ENCODE measurements at regions not wholly inside any gene's neighbourhood (a gene's known extent, or its start where the extent isn't known, plus 50 kb on each side); places are given as distances from the start of the nearest gene placed in this dataset.

DNA sequence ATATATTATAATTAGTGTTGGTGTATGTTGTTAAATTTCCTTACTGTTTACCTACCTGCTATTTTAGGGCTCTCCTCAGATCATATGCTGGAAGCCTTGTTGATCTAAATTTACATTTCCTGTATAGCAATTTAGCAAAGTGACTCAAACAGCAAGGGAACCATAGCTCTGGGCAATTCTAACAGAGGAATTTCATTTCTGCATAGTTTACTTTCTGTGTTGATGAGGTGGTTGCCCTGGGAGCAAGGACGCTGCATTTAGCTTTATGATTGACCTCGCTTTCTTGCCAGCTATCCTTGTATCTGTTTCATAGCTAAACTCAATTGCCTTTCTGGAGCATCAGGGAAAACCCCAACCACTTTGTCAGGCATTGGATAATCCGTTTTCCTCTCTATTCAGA, 810.8 kb downstream of the GRIK2 start:
- H3K27ac ChIP-seq (ENCODE audit: insufficient read depth, low read length): no peak overlapping the region
- intact Hi-C loops (cut with micrococcal nuclease): no loop called here
- H2AK9ac ChIP-seq (replicated peaks; ENCODE audit: low read depth, low read length, poor library complexity): no peak overlapping the region
- H3K27me3 ChIP-seq (ENCODE audit: control insufficient read depth, insufficient read depth, low read length): no peaks in the 10 kb centered on the region
- CTCF ChIA-PET: no interaction called here
- H2BK20ac ChIP-seq (ENCODE audit: low read depth, low read length): no peak overlapping the region
- H3K9me1 ChIP-seq (ENCODE audit: insufficient read depth, low read length): no peaks in the 10 kb centered on the region
- POLR2A ChIA-PET (ENCODE audit: unreplicated experiment): no interaction called here
- H2AK5ac ChIP-seq (ENCODE audit: low read depth, low read length): no peak overlapping the region
- dilution Hi-C loops (cut with HindIII; ENCODE audit: low sequenced_read_pairs, unreplicated experiment): no loop called here
- no peak overlapping the region for H3K56ac ChIP-seq (ENCODE audit: extremely low read depth, insufficient read depth, low read length)
- H3K4me2 ChIP-seq (ENCODE audit: low read depth, low read length): no peak overlapping the region
- no peak overlapping the region for H4K5ac ChIP-seq (ENCODE audit: low read depth, low read length)
- no peaks in the 10 kb centered on the region for H4K20me1 ChIP-seq (ENCODE audit: insufficient read depth, low read length)
- H3K36me3 ChIP-seq (ENCODE audit: control insufficient read depth, insufficient read depth, low read length): no peaks in the 10 kb centered on the region
- H4K91ac ChIP-seq (ENCODE audit: insufficient read depth, low read depth, low read length): no peak overlapping the region
- WGBS, 2 experiments (ENCODE audit: extremely low coverage in 2 of 2, insufficient read length in 1 of 2): no CpG with 5 or more reads among the region's 3 CpGs
- no peak overlapping the region for H3K23ac ChIP-seq (ENCODE audit: low read depth, low read length)
- H3K4me3 ChIP-seq (ENCODE audit: insufficient read depth, low read depth, low read length): no peak overlapping the region
- no peak overlapping the region for H3K18ac ChIP-seq (ENCODE audit: low read depth, low read length)
- TF ChIP-seq MXI1 (IDR thresholded peaks at IDR 0.05; ENCODE audit: borderline replicate concordance, low read depth, low read length): no peak
- TF ChIP-seq CHD1 (IDR thresholded peaks at IDR 0.05; ENCODE audit: low read depth, low read length): no peak
- TF ChIP-seq, protein P1, sequence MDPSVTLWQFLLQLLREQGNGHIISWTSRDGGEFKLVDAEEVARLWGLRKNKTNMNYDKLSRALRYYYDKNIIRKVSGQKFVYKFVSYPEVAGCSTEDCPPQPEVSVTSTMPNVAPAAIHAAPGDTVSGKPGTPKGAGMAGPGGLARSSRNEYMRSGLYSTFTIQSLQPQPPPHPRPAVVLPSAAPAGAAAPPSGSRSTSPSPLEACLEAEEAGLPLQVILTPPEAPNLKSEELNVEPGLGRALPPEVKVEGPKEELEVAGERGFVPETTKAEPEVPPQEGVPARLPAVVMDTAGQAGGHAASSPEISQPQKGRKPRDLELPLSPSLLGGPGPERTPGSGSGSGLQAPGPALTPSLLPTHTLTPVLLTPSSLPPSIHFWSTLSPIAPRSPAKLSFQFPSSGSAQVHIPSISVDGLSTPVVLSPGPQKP (IDR thresholded peaks at IDR 0.05; ENCODE audit: borderline replicate concordance, low read depth, low read length): no peak
- no peak for TF ChIP-seq BHLHE40 (IDR thresholded peaks at IDR 0.05; ENCODE audit: low read depth, low read length)
- TF ChIP-seq FOS (IDR thresholded peaks at IDR 0.05; ENCODE audit: low read depth, low read length): no peak
- TF ChIP-seq NFE2L2 (IDR thresholded peaks at IDR 0.05; ENCODE audit: low read depth, low read length): no peak
- no peak for TF ChIP-seq RAD21 (IDR thresholded peaks at IDR 0.05; ENCODE audit: low read length)
- no peak for TF ChIP-seq RFX5 (IDR thresholded peaks at IDR 0.05; ENCODE audit: low read depth, low read length)
- H2AFZ ChIP-seq (replicated peaks; ENCODE audit: low read length, poor library complexity): no peak overlapping the region
- ATAC-seq (ENCODE audit: low read depth) (no peak), DNase-seq (no peak)
- no peak overlapping the region for H4K8ac ChIP-seq (ENCODE audit: low read depth in 2 of 2, low read length in 2 of 2)
- H3K14ac ChIP-seq (replicated peaks; ENCODE audit: low read depth, low read length): no peak overlapping the region
- H3K4me1 ChIP-seq (ENCODE audit: control insufficient read depth, insufficient read depth, low read length): no peaks in the 10 kb centered on the region
- H3K4ac ChIP-seq (ENCODE audit: low read depth, low read length): no peak overlapping the region
- in situ Hi-C loops (cut with MboI; ENCODE audit: low sequenced_read_pairs): no loop called here
- no peak overlapping the region for H2BK120ac ChIP-seq (ENCODE audit: low read depth, low read length)
- H2BK5ac ChIP-seq (ENCODE audit: low read depth, low read length, poor library complexity, severe bottlenecking): no peak overlapping the region
- no peak overlapping the region for H3K9ac ChIP-seq (ENCODE audit: low read depth, low read length)
- H3K9me3 ChIP-seq (ENCODE audit: control insufficient read depth, insufficient read depth, low read length): peaks cover 2% of the 10 kb centered on the region; the same call in 1 of the 2 replicates
- H2BK15ac ChIP-seq (ENCODE audit: low read depth, low read length): no peak overlapping the region
- BruUV-seq (replicated peaks): no TSS peak
- no peaks in the 10 kb centered on the region for H3K79me1 ChIP-seq (ENCODE audit: low read depth in 1 of 2, low read length in 2 of 2)
